ENCODE measurements at regions not wholly inside any gene's neighbourhood (a gene's known extent, or its start where the extent isn't known, plus 50 kb on each side); places are given as distances from the start of the nearest gene placed in this dataset.
A peak's percentile ranks its signal among the peaks of the same experiment; 100 is the strongest.
"Not testable (repeated sequence)": the region's sequence is repeated elsewhere in the genome, so short reads cannot be mapped to it uniquely, and the experiment has no call there.

GRCh38 chr11:98029832-98030231 is 990.9 kb upstream of the CNTN5 start:
- DNase-seq (ENCODE audit: low read depth): no peak

- DNase-seq (ENCODE audit: low read depth): no peak
Measured at GRCh38 chr11:98036810-98037209, 983.9 kb upstream of the CNTN5 start.

GRCh38 chr11:98040061-98040808 is 980.5 kb upstream of the CNTN5 start:
- DNase-seq (ENCODE audit: low read depth): no peak

GRCh38 chr11:98047647-98048046 is 973.1 kb upstream of the CNTN5 start:
- no peak for DNase-seq (ENCODE audit: low read depth)

DNA sequence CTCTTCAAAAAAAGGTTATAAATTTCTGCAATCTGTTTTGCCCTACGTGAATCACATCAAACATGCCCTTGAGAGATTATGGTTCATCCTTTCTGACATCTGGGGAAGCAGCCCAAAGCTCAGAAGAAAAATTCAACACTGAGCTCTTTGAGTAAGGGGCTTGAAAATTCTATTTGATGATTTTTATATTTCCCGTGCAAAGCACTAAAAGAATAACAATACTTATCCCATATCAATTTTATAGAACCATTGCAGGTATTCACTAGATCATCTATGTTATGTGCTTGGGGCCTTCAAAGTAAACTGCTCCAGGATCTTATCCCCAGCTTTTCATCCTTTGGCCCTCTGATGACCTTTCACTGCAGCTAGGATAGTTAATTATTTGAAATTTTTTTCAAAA is 966.9 kb upstream of the CNTN5 start:
- no peak for DNase-seq (ENCODE audit: low read depth)

GRCh38 chr11:98056945-98057344 is 963.8 kb upstream of the CNTN5 start:
- DNase-seq (ENCODE audit: low read depth): no peak

DNA sequence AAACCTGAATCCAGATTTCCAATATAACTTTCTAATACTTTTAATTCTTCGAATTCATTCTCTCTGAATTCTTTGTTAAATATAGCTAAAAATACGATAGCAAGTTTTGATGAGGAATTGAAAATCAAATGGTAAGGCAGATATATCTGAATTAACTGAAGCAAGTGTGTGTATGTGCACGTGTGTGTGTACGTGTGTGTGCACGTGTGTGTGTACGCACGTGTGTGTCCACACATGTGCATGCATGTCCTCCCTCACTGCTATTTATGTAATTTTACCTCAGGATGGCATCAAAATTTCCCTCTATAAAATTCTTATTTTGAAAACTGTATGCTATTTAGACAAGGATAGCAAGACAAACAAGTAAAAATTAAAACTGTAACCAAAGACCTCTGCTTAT is 961.3 kb upstream of the CNTN5 start:
- no peak for DNase-seq (ENCODE audit: low read depth)

DNA sequence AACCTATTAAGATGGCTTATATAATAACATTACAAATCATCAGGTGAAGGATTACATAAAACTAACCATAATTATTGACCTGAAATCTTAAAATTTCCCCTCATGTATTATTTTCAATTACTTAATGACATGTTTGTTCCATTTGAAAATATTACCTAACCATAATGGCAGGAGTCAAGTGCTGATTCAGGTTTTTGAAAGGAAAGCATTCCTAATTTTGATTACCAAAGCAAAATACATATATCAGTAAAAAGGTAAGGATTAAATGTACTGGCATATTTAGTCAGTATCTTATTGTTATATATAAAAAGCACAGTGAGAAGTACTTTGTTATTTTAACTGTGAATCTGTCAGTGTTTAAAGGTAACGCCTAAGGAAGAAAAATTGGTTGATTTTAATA is 960.0 kb upstream of the CNTN5 start:
- no peak for DNase-seq (ENCODE audit: low read depth)

DNA sequence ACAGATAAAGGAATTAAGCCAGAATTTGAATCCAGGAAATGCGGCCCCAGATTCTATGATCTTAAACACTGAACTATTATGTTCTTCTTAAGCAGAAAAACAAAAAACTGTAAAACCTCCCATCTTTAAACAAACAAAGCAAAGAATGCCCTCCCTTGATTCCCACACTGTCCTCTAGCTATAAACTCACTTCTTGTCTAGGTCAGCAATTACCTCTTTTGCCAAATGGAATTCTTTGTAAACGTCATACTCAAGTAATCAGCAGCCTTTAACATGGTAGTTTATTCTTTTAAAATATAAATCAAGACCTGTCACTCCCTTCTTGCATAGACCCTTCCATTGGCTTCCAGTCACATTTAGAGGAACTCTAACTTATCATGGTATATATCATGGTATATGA is 958.9 kb upstream of the CNTN5 start:
- DNase-seq (ENCODE audit: low read depth): no peak

GRCh38 chr11:98062714-98063113 is 958.0 kb upstream of the CNTN5 start:
- no peak for DNase-seq (ENCODE audit: low read depth)

DNA sequence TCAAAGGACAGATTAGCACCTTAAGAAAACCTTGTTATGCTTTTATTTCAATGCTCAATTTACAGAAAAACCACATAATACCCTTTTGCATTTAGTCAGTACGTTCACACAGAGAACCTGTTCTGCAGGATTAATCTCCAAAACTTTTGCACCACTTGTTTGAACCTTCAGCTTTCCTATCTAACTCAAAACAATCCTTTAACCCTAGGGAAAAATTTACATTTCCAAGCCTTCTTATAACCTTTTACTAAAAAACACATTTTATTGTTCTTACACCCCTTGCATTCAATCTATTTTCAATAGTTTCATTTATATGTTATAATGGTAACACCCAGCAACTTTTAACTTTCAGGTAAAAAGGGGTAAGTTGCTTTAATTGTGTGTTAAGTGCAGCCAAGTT is 952.5 kb upstream of the CNTN5 start:
- DNase-seq (ENCODE audit: low read depth): no peak

- not testable (repeated sequence) for DNase-seq (ENCODE audit: low read depth)
Measured at GRCh38 chr11:98069147-98069546, 951.6 kb upstream of the CNTN5 start.

GRCh38 chr11:98069861-98070260 is 950.9 kb upstream of the CNTN5 start:
- DNase-seq (ENCODE audit: low read depth): peak; percentile 20

GRCh38 chr11:98090861-98091505 is 929.8 kb upstream of the CNTN5 start:
- DNase-seq (ENCODE audit: low read depth): no peak

- no peak for DNase-seq (ENCODE audit: low read depth)
Measured at GRCh38 chr11:98099371-98099770, 921.4 kb upstream of the CNTN5 start.

- no peak for DNase-seq (ENCODE audit: low read depth)
Measured at GRCh38 chr11:98100689-98101088, 920.1 kb upstream of the CNTN5 start.

GRCh38 chr11:98101329-98101728 is 919.4 kb upstream of the CNTN5 start:
- no peak for DNase-seq (ENCODE audit: low read depth)

- DNase-seq (ENCODE audit: low read depth): no peak
Measured at GRCh38 chr11:98104249-98104648, 916.5 kb upstream of the CNTN5 start.

GRCh38 chr11:98107736-98108135 is 913.0 kb upstream of the CNTN5 start:
- no peak for DNase-seq (ENCODE audit: low read depth)

GRCh38 chr11:98110030-98110429 is 910.7 kb upstream of the CNTN5 start:
- no peak for DNase-seq (ENCODE audit: low read depth)

- DNase-seq (ENCODE audit: low read depth): no peak
Measured at GRCh38 chr11:98115873-98116272, 904.9 kb upstream of the CNTN5 start.

DNA sequence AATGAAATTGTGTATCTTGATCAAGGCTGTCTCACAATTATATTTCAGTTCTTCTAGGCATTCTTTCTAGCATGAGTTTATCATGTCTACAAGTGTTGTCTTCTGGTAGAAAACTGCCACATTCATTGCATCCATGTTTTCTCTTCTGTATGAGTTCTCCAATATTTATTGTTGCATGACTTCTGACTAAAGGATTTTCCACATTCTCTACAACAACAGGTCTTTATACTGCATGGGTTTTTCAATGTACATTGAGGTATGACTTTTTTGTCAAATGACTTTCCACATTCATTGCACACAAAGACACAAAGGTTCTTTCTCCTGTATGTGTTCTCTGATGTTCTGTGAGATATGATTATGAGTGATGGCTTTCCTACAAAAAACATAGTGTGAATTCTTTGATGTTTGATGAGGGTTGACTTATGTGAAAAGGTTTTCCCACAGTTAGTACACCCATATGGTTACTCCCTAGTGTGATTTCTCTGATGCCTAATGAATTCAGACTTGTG is 890.6 kb upstream of the CNTN5 start:
- DNase-seq (ENCODE audit: low read depth): no peak

DNA sequence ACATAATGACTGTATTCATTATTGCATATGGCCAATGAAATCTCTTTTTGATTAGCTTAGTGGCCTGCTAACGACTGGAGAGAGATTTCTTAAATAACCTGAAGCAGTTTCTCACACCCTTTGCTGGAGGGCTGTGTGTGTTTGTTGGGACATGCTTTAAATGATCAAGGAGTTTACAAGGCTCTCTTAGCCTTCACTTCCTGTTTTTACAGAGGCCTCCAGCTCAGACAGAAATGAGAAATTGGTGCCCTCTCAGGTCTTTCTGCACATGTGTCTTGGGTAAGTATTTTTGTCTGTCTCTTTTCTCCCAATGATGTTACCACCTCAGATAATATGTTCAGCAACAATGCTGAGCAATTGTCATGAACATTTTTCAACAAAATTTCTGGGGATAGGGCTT is 884.4 kb upstream of the CNTN5 start:
- no peak for DNase-seq (ENCODE audit: low read depth)

GRCh38 chr11:98137437-98137836 is 883.3 kb upstream of the CNTN5 start:
- DNase-seq (ENCODE audit: low read depth): no peak

Data from Daoy (cell line).